Choroid plexus epithelial cell (primary cell): ENCODE measurements at regions not wholly inside any gene's neighbourhood (a gene's known extent, or its start where the extent isn't known, plus 50 kb on each side); places are given as distances from the start of the nearest gene placed in this dataset.
"Not testable (repeated sequence)": the region's sequence is repeated elsewhere in the genome, so short reads cannot be mapped to it uniquely, and the experiment has no call there.

Experiments
- DNase-seq: peaks from one replicate; pipeline ENCODE4 v3.0.0-alpha.2; 2010; ENCODE audit warnings: low read depth
- H3K4me3 ChIP-seq: 2 replicates; pipeline ENCODE4 v1.5.1; 2011; ENCODE audit warnings: low read depth, mild to moderate bottlenecking, control low read depth, low read length, moderate library complexity
- CTCF ChIP-seq: conservative IDR thresholded peaks from 2 replicates; pipeline ENCODE4 v1.5.1; 2011; ENCODE audit warnings: low read depth, mild to moderate bottlenecking, control low read depth, inconsistent platforms, low read length, moderate library complexity

- H3K4me3 ChIP-seq = no peak overlapping the region
- no peak for DNase-seq
- no peak for TF ChIP-seq CTCF
These were observed 894.3 kb upstream of the SLITRK1 start for GRCh38 chr13:84776593-84776992.

- not testable (repeated sequence) for H3K4me3 ChIP-seq, DNase-seq
These were observed 893.6 kb upstream of the SLITRK1 start for GRCh38 chr13:84775920-84776319.

- no peak overlapping the region for H3K4me3 ChIP-seq
- no peak for DNase-seq
- TF ChIP-seq CTCF = no peak
These were observed 891.8 kb upstream of the SLITRK1 start for GRCh38 chr13:84774111-84774510.

- no peak overlapping the region for H3K4me3 ChIP-seq
- DNase-seq = no peak
- TF ChIP-seq CTCF = no peak
These were observed 878.7 kb upstream of the SLITRK1 start for GRCh38 chr13:84760956-84761355.

- H3K4me3 ChIP-seq = no peak overlapping the region
- no peak for TF ChIP-seq CTCF
- no peak for DNase-seq
These were observed 866.9 kb upstream of the SLITRK1 start for GRCh38 chr13:84749126-84749525.

GRCh38 chr13:84745051-84745551 lies 862.8 kb upstream of the SLITRK1 start:
- no peak for DNase-seq
- H3K4me3 ChIP-seq = no peak overlapping the region
- no peak for TF ChIP-seq CTCF

- DNase-seq = no peak
These were observed 861.9 kb upstream of the SLITRK1 start for GRCh38 chr13:84744203-84744602.

More at GRCh38 chr13:84744203-84744602, 861.9 kb upstream of the SLITRK1 start:
- TF ChIP-seq CTCF = no peak
- H3K4me3 ChIP-seq = no peak overlapping the region
